ENCODE measurements at regions not wholly inside any gene's neighbourhood (a gene's known extent, or its start where the extent isn't known, plus 50 kb on each side); places are given as distances from the start of the nearest gene placed in this dataset.

- H3K36me3 ChIP-seq (ENCODE audit: control insufficient read depth in 4 of 4, insufficient read depth in 4 of 4, low read length in 4 of 4), result no peaks in the 10 kb centered on the region
- TF ChIP-seq CTCF (IDR thresholded peaks at IDR 0.05; ENCODE audit: control extremely low read depth, extremely low read depth), result no peak
- ATAC-seq (ENCODE audit: insufficient read depth, low FRiP score), result no peak
- H3K27ac ChIP-seq (ENCODE audit: low read depth in 1 of 2, low read length in 1 of 2), result no peak overlapping the region
- no peak overlapping the region for H3K9ac ChIP-seq (ENCODE audit: insufficient read depth in 1 of 2, low read length in 2 of 2)
- no peaks in the 10 kb centered on the region for H3K27me3 ChIP-seq (ENCODE audit: control insufficient read depth in 3 of 3, insufficient read depth in 3 of 3, low read length in 2 of 3)
- WGBS, 2 donors, result 79 to 82% methylated on average over 8 of the region's 8 CpGs
- no peaks in the 10 kb centered on the region for H3K4me1 ChIP-seq (ENCODE audit: control insufficient read depth in 5 of 5, insufficient read depth in 5 of 5, low read length in 5 of 5)
- no peak for DNase-seq
- H3K4me3 ChIP-seq, result no peak overlapping the region
- H3K9me3 ChIP-seq (ENCODE audit: control insufficient read depth in 4 of 4, insufficient read depth in 3 of 4, low read length in 3 of 4), result no peaks in the 10 kb centered on the region
Measured at GRCh38 chr15:29400701-29401100, 131.1 kb upstream of the NSMCE3 start.

GRCh38 chr15:29398907-29399306 lies 129.3 kb upstream of the NSMCE3 start:
- no peak overlapping the region for H3K4me3 ChIP-seq
- ATAC-seq (ENCODE audit: insufficient read depth, low FRiP score), result no peak
- H3K9me3 ChIP-seq (ENCODE audit: control insufficient read depth in 4 of 4, insufficient read depth in 3 of 4, low read length in 3 of 4), result no peaks in the 10 kb centered on the region
- DNase-seq, result no peak
- no peak overlapping the region for H3K9ac ChIP-seq (ENCODE audit: insufficient read depth in 1 of 2, low read length in 2 of 2)
- no peak for TF ChIP-seq CTCF (IDR thresholded peaks at IDR 0.05; ENCODE audit: control extremely low read depth, extremely low read depth)
- no peaks in the 10 kb centered on the region for H3K36me3 ChIP-seq (ENCODE audit: control insufficient read depth in 4 of 4, insufficient read depth in 4 of 4, low read length in 4 of 4)
- H3K27ac ChIP-seq (ENCODE audit: low read depth in 1 of 2, low read length in 1 of 2), result no peak overlapping the region
- H3K4me1 ChIP-seq (ENCODE audit: control insufficient read depth in 5 of 5, insufficient read depth in 5 of 5, low read length in 5 of 5), result no peaks in the 10 kb centered on the region
- WGBS, 2 donors, result 88 to 89% methylated on average over 1 of the region's 1 CpG
- H3K27me3 ChIP-seq (ENCODE audit: control insufficient read depth in 3 of 3, insufficient read depth in 3 of 3, low read length in 2 of 3), result no peaks in the 10 kb centered on the region

- WGBS, 2 donors, result 90 to 92% methylated on average over 4 of the region's 4 CpGs
- Histone ChIP-seq H3K4me3 (no peak overlapping the region), H3K36me3 (ENCODE audit: control insufficient read depth in 4 of 4, insufficient read depth in 4 of 4, low read length in 4 of 4) (no peaks in the 10 kb centered on the region), H3K9me3 (ENCODE audit: control insufficient read depth in 4 of 4, insufficient read depth in 3 of 4, low read length in 3 of 4) (no peaks in the 10 kb centered on the region), H3K9ac (ENCODE audit: insufficient read depth in 1 of 2, low read length in 2 of 2) (no peak overlapping the region), H3K27ac (ENCODE audit: low read depth in 1 of 2, low read length in 1 of 2) (no peak overlapping the region), H3K4me1 (ENCODE audit: control insufficient read depth in 5 of 5, insufficient read depth in 5 of 5, low read length in 5 of 5) (no peaks in the 10 kb centered on the region), H3K27me3 (ENCODE audit: control insufficient read depth in 3 of 3, insufficient read depth in 3 of 3, low read length in 2 of 3) (no peaks in the 10 kb centered on the region)
- TF ChIP-seq CTCF (IDR thresholded peaks at IDR 0.05; ENCODE audit: control extremely low read depth, extremely low read depth), result no peak
- ATAC-seq (ENCODE audit: insufficient read depth, low FRiP score) (no peak), DNase-seq (no peak)
Measured at GRCh38 chr15:29396176-29396811, 126.7 kb upstream of the NSMCE3 start.

GRCh38 chr15:29393443-29393842 lies 123.8 kb upstream of the NSMCE3 start:
- Histone ChIP-seq H3K4me1 (ENCODE audit: control insufficient read depth in 5 of 5, insufficient read depth in 5 of 5, low read length in 5 of 5) (no peaks in the 10 kb centered on the region), H3K27ac (ENCODE audit: low read depth in 1 of 2, low read length in 1 of 2) (no peak overlapping the region), H3K36me3 (ENCODE audit: control insufficient read depth in 4 of 4, insufficient read depth in 4 of 4, low read length in 4 of 4) (no peaks in the 10 kb centered on the region), H3K27me3 (ENCODE audit: control insufficient read depth in 3 of 3, insufficient read depth in 3 of 3, low read length in 2 of 3) (no peaks in the 10 kb centered on the region), H3K9ac (ENCODE audit: insufficient read depth in 1 of 2, low read length in 2 of 2) (no peak overlapping the region), H3K4me3 (no peak overlapping the region), H3K9me3 (ENCODE audit: control insufficient read depth in 4 of 4, insufficient read depth in 3 of 4, low read length in 3 of 4) (no peaks in the 10 kb centered on the region)
- DNase-seq, result no peak
- no peak for TF ChIP-seq CTCF (IDR thresholded peaks at IDR 0.05; ENCODE audit: control extremely low read depth, extremely low read depth)
- ATAC-seq (ENCODE audit: insufficient read depth, low FRiP score), result no peak
- WGBS, 2 donors, result 95 to 100% methylated on average over 2 of the region's 2 CpGs

All from lung (tissue), 11 donors.